ENCODE measurements at regions not wholly inside any gene's neighbourhood (a gene's known extent, or its start where the extent isn't known, plus 50 kb on each side); places are given as distances from the start of the nearest gene placed in this dataset.

DNA sequence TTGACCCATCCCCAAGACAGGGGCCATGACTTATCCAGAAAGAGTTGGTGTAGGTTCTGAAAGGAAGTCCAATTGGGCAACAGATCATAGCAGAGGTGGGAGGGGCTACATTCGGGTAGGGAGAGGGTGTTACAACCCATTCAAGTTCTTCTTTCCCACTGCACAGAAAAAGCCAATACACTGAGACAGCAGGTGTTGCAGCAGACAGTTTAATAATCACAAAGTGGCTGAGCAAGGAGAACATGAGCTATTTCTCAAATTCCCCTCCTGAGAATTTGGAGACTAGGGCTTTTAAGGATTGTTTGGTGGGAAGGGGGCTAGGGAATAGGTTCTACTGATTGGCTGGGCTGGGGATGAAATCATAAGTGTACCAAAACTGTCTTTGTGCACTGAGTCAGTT is 328.4 kb upstream of the POU3F1 start:
- Histone ChIP-seq H3K36me3 (ENCODE audit: control insufficient read depth in 2 of 2, extremely low read depth in 1 of 2, insufficient read depth in 2 of 2, low read length in 2 of 2) (no peaks in the 10 kb centered on the region), H3K9ac (replicated peaks; ENCODE audit: extremely low read depth, insufficient read depth, low read length) (no peak overlapping the region), H2AFZ (ENCODE audit: low read depth, low read length) (no peak overlapping the region), H3K4me3 (replicated peaks in 1 of 3; ENCODE audit: insufficient read depth in 1 of 3, low read depth in 1 of 3, low read length in 3 of 3) (no peak overlapping the region), H3K9me3 (replicated peaks; ENCODE audit: control insufficient read depth, insufficient read depth, low read length) (no peaks in the 10 kb centered on the region), H3K79me2 (ENCODE audit: control insufficient read depth, insufficient read depth, low read length) (no peaks in the 10 kb centered on the region), H3K27ac (ENCODE audit: insufficient read depth, low read depth, low read length) (no peak overlapping the region), H3K9me1 (replicated peaks; ENCODE audit: control insufficient read depth, extremely low read depth, insufficient read depth, low read length) (no peaks in the 10 kb centered on the region), H3K4me2 (ENCODE audit: insufficient read depth, low read length) (no peak overlapping the region), H4K20me1 (replicated peaks; ENCODE audit: control insufficient read depth, extremely low read depth, insufficient read depth, low read length) (no peaks in the 10 kb centered on the region), H3K4me1 (ENCODE audit: control insufficient read depth, extremely low read depth, insufficient read depth, low read length) (no peaks in the 10 kb centered on the region), H3K27me3 (ENCODE audit: control insufficient read depth in 2 of 2, insufficient read depth in 2 of 2, low read length in 2 of 2) (no peaks in the 10 kb centered on the region)
- ChIA-PET POLR2A (no interaction called here), CTCF (no interaction called here)
- dilution Hi-C loops (cut with MboI; ENCODE audit: extremely low pct_ligation_motif_present, low sequenced_read_pairs) (no loop called here), intact Hi-C loops (cut with micrococcal nuclease) (no loop called here)
- DNase-seq (ENCODE audit: low read depth, low spot score) (no peak), FAIRE-seq (no peak)
- no TSS peak for BruUV-seq (replicated peaks)
- TF ChIP-seq JUN (IDR thresholded peaks at IDR 0.05; ENCODE audit: borderline replicate concordance, insufficient read depth, insufficient read length, low read depth), result no peak
- TF ChIP-seq GATA2 (IDR thresholded peaks at IDR 0.05; ENCODE audit: insufficient read depth, insufficient read length, low read depth, low read length), result no peak
- no peak for TF ChIP-seq POLR2AphosphoS5 (IDR thresholded peaks at IDR 0.05; ENCODE audit: insufficient read depth, low read depth, low read length)
- no peak for TF ChIP-seq POLR2A (IDR thresholded peaks at IDR 0.05; ENCODE audit: low read depth, low read length)
- TF ChIP-seq, protein P1, sequence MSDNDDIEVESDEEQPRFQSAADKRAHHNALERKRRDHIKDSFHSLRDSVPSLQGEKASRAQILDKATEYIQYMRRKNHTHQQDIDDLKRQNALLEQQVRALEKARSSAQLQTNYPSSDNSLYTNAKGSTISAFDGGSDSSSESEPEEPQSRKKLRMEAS (IDR thresholded peaks at IDR 0.05; ENCODE audit: insufficient read depth, insufficient read length), result no peak
- TF ChIP-seq, protein P2, sequence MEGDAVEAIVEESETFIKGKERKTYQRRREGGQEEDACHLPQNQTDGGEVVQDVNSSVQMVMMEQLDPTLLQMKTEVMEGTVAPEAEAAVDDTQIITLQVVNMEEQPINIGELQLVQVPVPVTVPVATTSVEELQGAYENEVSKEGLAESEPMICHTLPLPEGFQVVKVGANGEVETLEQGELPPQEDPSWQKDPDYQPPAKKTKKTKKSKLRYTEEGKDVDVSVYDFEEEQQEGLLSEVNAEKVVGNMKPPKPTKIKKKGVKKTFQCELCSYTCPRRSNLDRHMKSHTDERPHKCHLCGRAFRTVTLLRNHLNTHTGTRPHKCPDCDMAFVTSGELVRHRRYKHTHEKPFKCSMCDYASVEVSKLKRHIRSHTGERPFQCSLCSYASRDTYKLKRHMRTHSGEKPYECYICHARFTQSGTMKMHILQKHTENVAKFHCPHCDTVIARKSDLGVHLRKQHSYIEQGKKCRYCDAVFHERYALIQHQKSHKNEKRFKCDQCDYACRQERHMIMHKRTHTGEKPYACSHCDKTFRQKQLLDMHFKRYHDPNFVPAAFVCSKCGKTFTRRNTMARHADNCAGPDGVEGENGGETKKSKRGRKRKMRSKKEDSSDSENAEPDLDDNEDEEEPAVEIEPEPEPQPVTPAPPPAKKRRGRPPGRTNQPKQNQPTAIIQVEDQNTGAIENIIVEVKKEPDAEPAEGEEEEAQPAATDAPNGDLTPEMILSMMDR (IDR thresholded peaks at IDR 0.05; ENCODE audit: extremely low read depth in 1 of 2, insufficient read depth in 1 of 2, low read depth in 1 of 2, low read length in 2 of 2), result no peak
- TF ChIP-seq FOS (IDR thresholded peaks at IDR 0.05; ENCODE audit: borderline replicate concordance, insufficient read depth, low read length), result no peak
- no peak for TF ChIP-seq MYC (IDR thresholded peaks at IDR 0.05; ENCODE audit: low read depth, low read length)
- no peak for TF ChIP-seq EZH2 (IDR thresholded peaks at IDR 0.05; ENCODE audit: borderline replicate concordance, low read depth, low read length, severe bottlenecking)
